Nephron progenitor cell (in vitro differentiated cells): ENCODE measurements at regions not wholly inside any gene's neighbourhood (a gene's known extent, or its start where the extent isn't known, plus 50 kb on each side); places are given as distances from the start of the nearest gene placed in this dataset.

Source experiments
- DNase-seq: peaks from one replicate; pipeline ENCODE4 v3.0.0; 2021
- H3K27ac Mint-ChIP-seq: 2 replicates; pipeline ENCODE4 v1.8.0; 2021; ENCODE audit warnings: mild to moderate bottlenecking, moderate library complexity, mixed read lengths
- H3K27me3 Mint-ChIP-seq: 2 replicates; pipeline ENCODE4 v1.8.0; 2021; ENCODE audit warnings: mild to moderate bottlenecking, low read depth, mixed read lengths; ENCODE audit not compliant: poor library complexity
- H3K36me3 Mint-ChIP-seq: 2 replicates; pipeline ENCODE4 v1.8.0; 2021; ENCODE audit warnings: low read depth, mixed read lengths
- H3K4me1 Mint-ChIP-seq: 2 replicates; pipeline ENCODE4 v1.8.0; 2021; ENCODE audit warnings: mixed read lengths
- H3K4me3 Mint-ChIP-seq: 2 replicates; pipeline ENCODE4 v1.8.0; 2021; ENCODE audit warnings: mild to moderate bottlenecking, moderate library complexity, mixed read lengths
- H3K9me3 Mint-ChIP-seq: 2 replicates; pipeline ENCODE4 v1.8.0; 2021; ENCODE audit warnings: mild to moderate bottlenecking, moderate library complexity, mixed read lengths
- TF ChIP-seq, protein P1 (sequence below): fragments of 200-600 bp; sonication (generic); IDR thresholded peaks from 2 replicates; pipeline ENCODE4 v1.5.0; 2021; ENCODE audit warnings: antibody characterized with exemption

- peaks cover 15% of the 10 kb centered on the region for H3K36me3 Mint-ChIP-seq
- H3K4me3 Mint-ChIP-seq = no peak overlapping the region
- TF ChIP-seq, protein P1, sequence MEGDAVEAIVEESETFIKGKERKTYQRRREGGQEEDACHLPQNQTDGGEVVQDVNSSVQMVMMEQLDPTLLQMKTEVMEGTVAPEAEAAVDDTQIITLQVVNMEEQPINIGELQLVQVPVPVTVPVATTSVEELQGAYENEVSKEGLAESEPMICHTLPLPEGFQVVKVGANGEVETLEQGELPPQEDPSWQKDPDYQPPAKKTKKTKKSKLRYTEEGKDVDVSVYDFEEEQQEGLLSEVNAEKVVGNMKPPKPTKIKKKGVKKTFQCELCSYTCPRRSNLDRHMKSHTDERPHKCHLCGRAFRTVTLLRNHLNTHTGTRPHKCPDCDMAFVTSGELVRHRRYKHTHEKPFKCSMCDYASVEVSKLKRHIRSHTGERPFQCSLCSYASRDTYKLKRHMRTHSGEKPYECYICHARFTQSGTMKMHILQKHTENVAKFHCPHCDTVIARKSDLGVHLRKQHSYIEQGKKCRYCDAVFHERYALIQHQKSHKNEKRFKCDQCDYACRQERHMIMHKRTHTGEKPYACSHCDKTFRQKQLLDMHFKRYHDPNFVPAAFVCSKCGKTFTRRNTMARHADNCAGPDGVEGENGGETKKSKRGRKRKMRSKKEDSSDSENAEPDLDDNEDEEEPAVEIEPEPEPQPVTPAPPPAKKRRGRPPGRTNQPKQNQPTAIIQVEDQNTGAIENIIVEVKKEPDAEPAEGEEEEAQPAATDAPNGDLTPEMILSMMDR = no peak
- DNase-seq = no peak
- peaks cover 23% of the 10 kb centered on the region for H3K9me3 Mint-ChIP-seq
- peaks cover under 1% of the 10 kb centered on the region for H3K4me1 Mint-ChIP-seq
- H3K27ac Mint-ChIP-seq = no peak overlapping the region
- peaks cover 6% of the 10 kb centered on the region for H3K27me3 Mint-ChIP-seq
Measured at GRCh38 chr5:158344376-158344775, 485.4 kb upstream of the CLINT1 start.

- H3K9me3 Mint-ChIP-seq = peaks cover 20% of the 10 kb centered on the region
- no peaks in the 10 kb centered on the region for H3K4me1 Mint-ChIP-seq
- H3K27me3 Mint-ChIP-seq = peaks cover 4% of the 10 kb centered on the region
- peaks cover 6% of the 10 kb centered on the region for H3K36me3 Mint-ChIP-seq
- TF ChIP-seq, protein P1 = no peak
- H3K4me3 Mint-ChIP-seq = no peak overlapping the region
- no peak for DNase-seq
- H3K27ac Mint-ChIP-seq = no peak overlapping the region
Measured at GRCh38 chr5:158340608-158341007, 481.7 kb upstream of the CLINT1 start.

DNA sequence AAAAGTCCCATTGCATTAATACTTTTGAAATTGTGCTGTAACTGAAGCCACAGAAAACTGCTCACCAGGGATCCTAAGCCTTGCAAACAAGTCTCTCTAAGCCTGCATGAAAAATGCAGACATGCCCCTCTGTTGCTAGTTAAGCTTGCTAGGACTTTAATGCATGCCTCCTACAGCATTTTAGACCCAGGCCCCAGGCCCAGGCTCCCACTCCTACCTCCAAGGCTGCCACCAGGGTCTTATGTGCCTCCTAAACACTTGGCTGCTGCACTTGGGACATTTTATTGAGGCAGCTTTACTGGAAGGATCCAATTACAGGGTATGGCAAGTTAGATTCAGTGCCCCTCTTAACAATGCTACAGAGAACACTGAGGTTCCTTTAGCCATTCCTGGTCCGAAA is 467.3 kb upstream of the CLINT1 start:
- Mint-ChIP-seq H3K27me3 (peaks cover 7% of the 10 kb centered on the region), H3K4me3 (no peak overlapping the region)

GRCh38 chr5:158324236-158324635 is 465.3 kb upstream of the CLINT1 start:
- TF ChIP-seq, protein P1 = no peak
- no peak for DNase-seq
- H3K4me3 Mint-ChIP-seq = no peak overlapping the region
- H3K27ac Mint-ChIP-seq = no peak overlapping the region
- peaks cover 11% of the 10 kb centered on the region for H3K9me3 Mint-ChIP-seq
- peaks cover 7% of the 10 kb centered on the region for H3K27me3 Mint-ChIP-seq
- H3K4me1 Mint-ChIP-seq = peaks cover 30% of the 10 kb centered on the region
- H3K36me3 Mint-ChIP-seq = no peaks in the 10 kb centered on the region

More for the DNA sequence above, 467.3 kb upstream of the CLINT1 start:
- Mint-ChIP-seq H3K4me1 (peaks cover 27% of the 10 kb centered on the region), H3K27ac (no peak overlapping the region), H3K36me3 (peaks cover 4% of the 10 kb centered on the region), H3K9me3 (peaks cover 32% of the 10 kb centered on the region)
- DNase-seq = peak; percentile 19
- TF ChIP-seq, protein P1 = no peak

GRCh38 chr5:158322620-158323019 is 463.7 kb upstream of the CLINT1 start:
- Mint-ChIP-seq H3K27ac (no peak overlapping the region), H3K27me3 (peaks cover 7% of the 10 kb centered on the region), H3K4me1 (peaks cover 30% of the 10 kb centered on the region), H3K9me3 (no peaks in the 10 kb centered on the region), H3K36me3 (no peaks in the 10 kb centered on the region), H3K4me3 (no peak overlapping the region)
- TF ChIP-seq, protein P1 = no peak
- no peak for DNase-seq

DNA sequence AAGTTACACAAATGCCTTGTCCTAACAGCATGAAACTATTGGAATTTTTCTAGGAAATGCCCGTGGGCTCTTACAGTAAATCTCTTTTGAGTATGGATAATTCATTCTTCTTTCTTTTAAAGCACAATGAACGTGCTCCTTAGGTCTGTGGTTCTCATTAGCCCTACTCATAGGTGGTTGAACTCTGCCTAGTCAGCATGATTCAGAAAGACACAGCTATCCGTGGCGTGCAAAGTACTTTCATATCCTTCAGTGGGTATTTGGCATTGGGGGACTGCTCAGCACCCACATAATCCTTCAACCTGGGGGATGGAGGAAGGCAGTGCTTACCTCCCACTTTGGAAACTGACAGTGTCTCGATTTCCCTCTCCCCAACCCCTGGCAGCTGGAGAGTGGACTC is 462.0 kb upstream of the CLINT1 start:
- Mint-ChIP-seq H3K27ac (no peak overlapping the region), H3K9me3 (no peaks in the 10 kb centered on the region), H3K4me1 (peaks cover 21% of the 10 kb centered on the region), H3K4me3 (no peak overlapping the region), H3K36me3 (no peaks in the 10 kb centered on the region), H3K27me3 (peaks cover 7% of the 10 kb centered on the region)
- TF ChIP-seq, protein P1 = no peak
- DNase-seq = no peak
